ENCODE measurements at regions not wholly inside any gene's neighbourhood (a gene's known extent, or its start where the extent isn't known, plus 50 kb on each side); places are given as distances from the start of the nearest gene placed in this dataset.

GRCh38 chr12:75720812-75721641, 209.6 kb upstream of the KRR1 start:
- no peak for TF ChIP-seq CEBPB (IDR thresholded peaks at IDR 0.05; ENCODE audit: low read depth, low read length)
- no peak for TF ChIP-seq NFE2L2 (IDR thresholded peaks at IDR 0.05; ENCODE audit: low read depth, low read length)
- TF ChIP-seq CTCF (conservative IDR thresholded peaks at IDR 0.05; ENCODE audit: low read depth, low read length) = no peak
- TF ChIP-seq POLR2A (IDR thresholded peaks at IDR 0.05; ENCODE audit: low read depth, low read length) = no peak
- TF ChIP-seq FOS (IDR thresholded peaks at IDR 0.05; ENCODE audit: low read depth, low read length) = no peak
- TF ChIP-seq RAD21 (IDR thresholded peaks at IDR 0.05; ENCODE audit: low read length) = no peak
- no peak for TF ChIP-seq RFX5 (IDR thresholded peaks at IDR 0.05; ENCODE audit: low read depth, low read length)
- no peak for TF ChIP-seq MXI1 (IDR thresholded peaks at IDR 0.05; ENCODE audit: borderline replicate concordance, low read depth, low read length)
- no peak for TF ChIP-seq RCOR1 (IDR thresholded peaks at IDR 0.05; ENCODE audit: insufficient replicate concordance, low read length)
